Stimulated activated CD8-positive, alpha-beta memory T cell treated with anti-CD3 and anti-CD28 coated beads, Interleukin-15, amount 100 ng/mL, for 1 hour (primary cell): ENCODE measurements at regions not wholly inside any gene's neighbourhood (a gene's known extent, or its start where the extent isn't known, plus 50 kb on each side); places are given as distances from the start of the nearest gene placed in this dataset.
"Not testable (repeated sequence)": the region's sequence is repeated elsewhere in the genome, so short reads cannot be mapped to it uniquely, and the experiment has no call there.

Experiments
- DNase-seq: peaks from one replicate; pipeline ENCODE4 v3.0.0-alpha.2; 2020; ENCODE audit warnings: low read depth

DNA sequence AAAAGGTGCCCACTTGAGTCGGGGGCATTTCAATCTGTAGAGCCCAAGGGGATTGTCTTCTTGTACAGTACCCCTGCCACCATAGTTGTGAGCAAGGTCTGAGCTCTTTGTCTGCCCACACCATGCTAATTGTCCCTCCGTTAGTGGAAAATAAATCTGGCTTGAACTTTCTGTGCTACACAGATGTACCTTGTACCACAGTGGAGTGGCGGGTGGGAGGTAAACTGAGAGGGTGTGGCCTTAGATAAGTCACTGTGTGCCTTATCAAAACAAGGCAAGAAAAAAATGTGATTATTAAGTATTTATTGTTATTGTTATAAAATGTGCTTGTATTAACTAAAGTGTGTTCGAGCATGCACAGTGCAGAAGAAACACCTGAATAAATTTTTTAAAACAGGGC lies 242.9 kb upstream of the C2CD4B start:
- no peak for DNase-seq

DNA sequence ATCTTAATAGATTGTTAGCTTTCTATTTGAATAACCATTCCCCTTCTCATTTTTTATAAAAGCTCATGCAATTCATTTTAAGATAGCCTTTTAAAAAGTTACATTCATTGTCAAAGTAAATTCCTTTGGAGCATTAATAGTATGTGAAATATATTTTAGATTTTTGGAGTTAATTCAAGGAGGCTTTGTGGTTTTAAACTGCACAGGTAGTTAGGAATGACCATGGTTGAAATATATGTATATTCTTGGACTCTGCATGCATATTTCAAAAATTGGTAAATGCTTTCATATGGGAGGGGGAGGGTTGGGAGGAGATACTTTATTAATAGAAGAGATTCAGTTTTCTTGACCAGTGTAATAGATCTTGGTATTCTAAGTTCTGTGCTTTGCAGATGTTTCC lies 244.4 kb upstream of the C2CD4B start:
- no peak for DNase-seq

DNA sequence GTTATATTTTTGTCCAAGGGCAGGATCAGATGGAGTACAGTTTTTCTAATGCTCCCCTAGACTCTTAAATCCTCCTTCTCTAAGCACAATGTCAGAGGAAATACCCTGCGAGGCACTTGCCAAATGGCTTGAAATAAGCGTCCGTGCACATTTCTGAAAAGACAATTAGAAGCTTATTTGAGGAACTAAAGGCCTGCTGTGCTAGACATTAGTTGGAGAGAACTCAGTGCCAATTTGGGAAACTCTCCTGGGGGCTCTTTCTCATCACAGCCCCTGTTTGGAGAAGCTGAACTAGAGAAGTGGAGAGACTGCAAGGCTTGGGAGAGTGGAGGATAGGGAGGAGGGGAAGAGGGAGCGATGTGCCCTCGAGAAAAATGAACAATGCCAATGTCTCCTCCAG lies 247.6 kb upstream of the C2CD4B start:
- DNase-seq, result no peak

DNA sequence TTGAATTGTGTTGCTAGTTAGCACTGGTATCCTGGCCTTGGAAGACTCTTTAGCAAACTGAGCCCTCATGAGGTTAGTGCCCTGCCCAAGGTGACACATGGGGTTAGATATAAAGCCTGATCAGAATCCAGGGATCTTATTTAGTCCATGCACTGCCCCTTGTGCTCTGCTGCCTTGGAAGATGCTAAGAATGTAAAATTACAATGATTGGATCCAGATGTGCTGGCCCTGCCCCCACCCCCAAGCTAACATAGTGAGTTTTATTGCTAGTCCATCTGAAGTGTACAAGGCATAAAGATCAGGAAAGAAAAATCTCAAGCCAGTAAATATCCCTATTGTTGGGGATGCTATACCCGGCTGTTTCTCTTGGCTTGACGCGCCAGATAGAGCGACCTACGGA lies 248.1 kb upstream of the C2CD4B start:
- DNase-seq, result no peak

- DNase-seq, result no peak
These were observed 248.7 kb upstream of the C2CD4B start for GRCh38 chr15:62413786-62414185.

DNA sequence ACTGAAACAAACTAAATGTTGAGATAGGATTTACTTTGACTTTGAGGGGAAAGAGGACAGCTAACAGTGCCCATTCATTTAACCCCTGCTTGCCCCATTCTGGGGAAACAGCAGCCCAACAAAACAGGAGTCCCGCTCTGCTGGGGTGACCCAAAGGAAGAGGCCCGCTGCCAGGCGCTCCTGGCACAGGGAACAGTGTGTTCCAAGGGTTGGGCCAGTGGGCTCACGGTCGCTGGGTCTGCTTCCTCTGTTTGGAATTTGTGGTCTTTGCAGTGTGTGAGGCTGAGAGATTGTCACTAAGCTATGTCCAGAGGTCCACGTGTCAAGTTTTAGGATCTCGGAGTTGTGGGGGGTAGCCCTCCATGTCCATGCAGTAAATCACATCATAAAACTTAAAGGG lies 250.4 kb upstream of the C2CD4B start:
- DNase-seq, result no peak

DNA sequence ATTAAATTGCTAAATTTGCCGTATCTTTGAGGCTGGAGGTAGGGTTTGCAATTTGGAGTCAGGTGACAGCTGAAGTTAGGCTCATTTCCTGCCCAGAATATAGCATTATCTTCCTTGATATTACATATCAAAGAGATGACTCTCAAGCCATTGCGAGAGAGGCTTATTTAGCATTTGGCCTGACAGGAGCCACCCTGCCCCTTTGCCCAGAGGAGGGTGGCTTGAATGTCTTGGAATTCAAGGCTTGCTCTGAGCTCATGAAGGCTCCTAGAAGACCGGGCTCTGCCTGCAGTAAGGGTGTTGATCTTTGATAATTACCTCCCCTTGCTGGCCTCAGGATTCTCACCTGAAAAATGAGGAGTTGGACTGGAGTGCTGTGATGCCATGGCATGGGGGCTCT lies 251.4 kb upstream of the C2CD4B start:
- DNase-seq, result no peak

GRCh38 chr15:62417439-62417838 lies 252.4 kb upstream of the C2CD4B start:
- DNase-seq, result no peak

- DNase-seq, result not testable (repeated sequence)
These were observed 253.4 kb upstream of the C2CD4B start for GRCh38 chr15:62418496-62418895.

GRCh38 chr15:62419192-62419591 lies 254.1 kb upstream of the C2CD4B start:
- no peak for DNase-seq

- DNase-seq, result not testable (repeated sequence)
These were observed 255.3 kb upstream of the C2CD4B start for GRCh38 chr15:62420371-62420770.

DNA sequence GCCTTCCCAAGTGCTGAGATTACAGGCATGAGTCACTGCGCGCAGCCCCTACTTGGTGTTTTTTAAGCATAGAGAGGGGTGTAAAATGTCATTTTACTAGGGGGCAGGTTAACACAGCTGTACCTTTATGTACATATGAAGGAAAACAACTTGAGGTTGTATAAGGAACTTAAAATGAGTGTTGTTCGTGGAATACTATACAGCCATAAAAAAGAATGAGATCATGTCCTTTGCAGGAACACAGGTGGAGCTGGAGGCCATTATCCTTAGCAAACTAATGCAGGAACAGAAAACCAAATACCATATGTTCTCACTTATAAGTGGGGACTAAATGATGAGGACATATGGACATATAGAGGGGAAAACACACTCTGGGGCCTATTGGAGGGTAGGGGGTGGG lies 256.2 kb upstream of the C2CD4B start:
- no peak for DNase-seq

DNA sequence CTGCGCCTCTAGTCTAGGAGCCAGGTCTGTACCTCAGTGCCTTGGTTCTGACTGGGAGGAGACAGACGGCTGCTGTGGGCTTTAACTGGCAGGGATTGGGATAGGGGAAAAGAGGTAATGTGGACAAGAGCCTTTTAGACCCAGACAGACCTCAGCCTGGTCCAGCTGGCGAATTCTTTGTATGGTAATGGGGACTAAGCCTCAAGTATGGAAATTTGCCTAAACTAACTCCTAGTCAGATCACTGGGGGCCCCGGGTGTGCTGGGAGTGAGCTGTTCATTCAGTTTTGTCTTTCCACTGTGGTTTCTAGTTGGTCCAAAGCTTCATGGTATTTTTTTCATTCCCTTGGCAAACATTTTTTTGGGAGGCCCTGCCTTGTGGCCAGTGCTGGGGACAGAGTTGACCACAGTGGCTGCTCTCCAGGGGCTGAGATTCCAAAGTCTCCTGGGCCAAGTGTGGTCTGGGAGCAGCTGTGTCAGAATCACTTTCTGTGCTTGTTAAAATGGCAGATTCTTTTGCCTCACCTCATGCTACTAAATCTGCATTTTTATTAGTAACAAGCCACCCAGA lies 261.4 kb upstream of the C2CD4B start:
- no peak for DNase-seq

GRCh38 chr15:62428259-62428658 lies 263.2 kb upstream of the C2CD4B start:
- no peak for DNase-seq

DNA sequence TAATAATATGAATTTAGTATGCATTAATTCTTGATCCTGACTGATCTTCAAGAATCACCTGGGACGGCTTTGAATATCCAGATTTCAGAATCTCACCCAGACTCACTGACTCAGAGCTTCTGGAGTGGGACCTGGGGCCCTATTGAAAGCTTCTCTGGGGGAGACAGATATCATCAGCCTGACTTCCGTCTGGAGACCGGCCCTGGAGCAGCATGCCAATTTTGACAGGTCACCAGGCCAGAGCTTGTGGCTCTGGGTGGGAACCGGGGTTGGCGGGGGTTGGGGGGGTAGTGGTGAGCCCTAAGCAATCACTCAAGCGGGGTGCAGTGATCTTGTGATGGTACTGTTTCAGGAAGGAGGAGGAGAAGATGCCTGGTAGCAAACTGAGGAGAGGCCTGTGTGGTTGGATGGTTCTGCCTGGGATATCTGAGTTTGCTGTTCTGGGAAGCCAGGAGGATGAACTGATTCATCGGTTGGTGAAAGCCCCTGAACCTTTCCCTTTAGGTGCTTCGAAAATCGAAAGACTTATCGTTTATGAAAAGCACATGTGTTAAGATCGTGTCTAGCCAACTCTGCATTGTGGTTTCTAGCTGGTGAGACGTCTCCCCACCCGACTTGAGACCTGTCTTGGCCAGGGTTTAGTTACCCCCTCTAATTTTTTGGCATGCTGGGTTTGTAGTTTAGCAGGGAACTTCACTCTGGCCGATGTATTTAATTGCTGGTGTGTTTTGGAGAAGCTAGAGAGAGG lies 263.9 kb upstream of the C2CD4B start:
- no peak for DNase-seq

- no peak for DNase-seq
These were observed 265.0 kb upstream of the C2CD4B start for GRCh38 chr15:62430056-62430455.

DNA sequence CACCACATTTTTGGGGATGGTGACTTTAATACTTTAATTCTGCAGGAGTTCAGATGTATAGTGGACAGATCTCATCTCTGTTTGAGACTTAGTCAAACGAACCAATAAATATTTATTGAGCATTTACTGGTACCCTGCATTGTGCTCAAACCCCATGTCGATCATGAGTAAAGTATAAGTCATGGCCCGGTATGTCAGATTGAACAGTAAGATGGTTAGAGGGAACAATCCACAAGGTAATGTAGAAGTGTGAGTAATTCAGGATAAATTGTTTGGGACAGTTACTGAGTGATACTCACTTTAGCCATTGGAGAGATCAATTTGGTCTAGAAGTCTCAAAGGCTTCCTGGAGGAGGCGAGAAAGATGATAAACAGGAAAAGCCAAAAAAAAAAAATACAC lies 265.5 kb upstream of the C2CD4B start:
- DNase-seq, result no peak

GRCh38 chr15:62431008-62431797 lies 266.1 kb upstream of the C2CD4B start:
- no peak for DNase-seq

GRCh38 chr15:62431817-62432216 lies 266.7 kb upstream of the C2CD4B start:
- no peak for DNase-seq

DNA sequence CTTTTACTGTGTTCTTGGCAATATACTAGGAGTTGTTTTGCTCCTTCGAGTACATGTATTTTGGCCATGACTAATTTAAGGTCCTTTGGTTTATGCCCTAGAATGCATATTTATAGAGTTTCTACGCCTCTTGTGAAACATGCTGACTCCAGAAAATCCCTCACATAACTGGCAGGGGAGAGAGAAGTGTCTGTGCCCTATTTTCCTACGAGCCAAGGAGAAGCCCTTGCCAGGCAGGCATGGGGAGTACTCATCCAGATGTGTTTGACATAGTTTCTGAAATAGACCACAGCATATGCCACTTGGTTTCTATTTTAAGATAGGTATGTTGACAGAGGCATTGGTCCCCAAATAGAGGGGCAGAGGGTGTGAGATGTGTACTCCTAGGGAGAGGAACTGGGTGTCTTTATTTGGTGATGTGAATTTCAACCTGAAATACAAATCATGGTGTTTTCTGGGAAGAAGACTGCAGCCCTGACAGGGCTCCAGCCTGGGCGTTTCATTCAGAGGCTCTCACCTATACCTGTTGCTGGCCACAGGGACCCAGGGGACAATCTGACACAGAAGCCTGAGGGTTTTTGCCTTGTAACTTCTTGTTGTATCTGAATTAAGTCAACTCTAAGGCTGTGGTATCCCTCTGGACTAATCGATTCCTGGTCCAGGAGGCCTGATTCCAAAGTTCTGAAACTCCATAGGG lies 267.8 kb upstream of the C2CD4B start:
- no peak for DNase-seq

DNA sequence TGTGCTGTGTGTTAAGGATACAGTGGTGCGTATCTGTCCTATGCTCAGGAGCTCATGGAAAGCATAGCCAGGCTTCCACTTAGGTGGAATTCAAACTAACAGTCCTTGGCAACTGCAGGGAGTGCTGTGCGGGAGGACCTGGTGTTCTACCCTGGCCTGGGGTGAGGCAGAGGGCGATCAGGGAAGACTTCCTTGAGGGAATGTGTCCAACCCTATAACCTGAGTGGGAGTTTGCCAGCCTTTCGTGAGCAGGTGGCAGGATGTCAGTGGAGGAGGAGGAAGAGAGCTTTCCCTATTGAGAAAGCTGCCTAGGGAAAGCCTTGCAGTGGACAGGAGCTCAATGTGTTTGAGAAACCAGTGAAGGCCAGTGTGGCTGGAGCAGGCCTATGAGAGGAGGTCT lies 271.1 kb upstream of the C2CD4B start:
- no peak for DNase-seq

DNA sequence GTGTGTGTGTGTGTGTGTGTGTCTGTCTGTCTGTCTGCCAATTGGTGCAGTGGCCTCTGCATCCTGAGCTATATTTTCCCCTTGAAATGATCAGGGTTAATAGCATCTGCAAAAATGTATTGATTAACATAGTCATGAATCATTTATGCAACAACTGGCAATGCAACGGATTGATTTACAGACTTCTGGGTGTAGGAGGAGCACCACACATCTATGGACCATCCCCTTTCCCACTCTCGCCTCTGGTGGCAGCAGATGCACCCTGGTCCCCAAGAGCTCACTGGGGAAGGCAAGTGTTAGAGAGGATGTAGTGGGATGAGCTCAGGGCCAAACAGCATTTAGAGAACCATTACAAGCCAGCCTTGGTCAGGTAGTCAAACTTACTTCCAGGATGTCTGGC lies 272.7 kb upstream of the C2CD4B start:
- DNase-seq, result no peak

DNA sequence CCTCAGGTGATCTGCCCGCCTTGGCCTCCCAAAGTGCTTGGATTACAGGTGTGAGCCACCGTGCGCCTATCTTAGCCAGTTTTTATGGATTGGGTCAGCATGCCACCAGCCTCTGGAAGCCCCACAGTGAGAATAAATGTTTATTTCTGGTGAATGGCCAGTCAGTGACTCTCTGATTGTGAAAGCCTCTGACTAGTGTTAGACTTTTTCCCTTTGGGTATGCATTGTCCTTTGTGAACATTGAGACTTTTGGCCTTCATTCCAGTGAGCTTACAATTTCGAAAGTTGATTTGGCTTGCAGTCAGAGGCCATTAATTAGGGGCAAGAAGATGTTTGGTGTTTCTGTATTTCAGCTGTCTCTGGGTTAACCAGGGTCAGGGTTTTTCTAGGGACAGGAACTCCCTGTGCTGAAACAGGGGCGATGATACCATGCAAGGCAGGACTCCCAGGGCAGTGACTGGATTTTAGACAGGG lies 274.5 kb upstream of the C2CD4B start:
- DNase-seq, result no peak
